ENCODE measurements at regions not wholly inside any gene's neighbourhood (a gene's known extent, or its start where the extent isn't known, plus 50 kb on each side); places are given as distances from the start of the nearest gene placed in this dataset.
"Not testable (repeated sequence)": the region's sequence is repeated elsewhere in the genome, so short reads cannot be mapped to it uniquely, and the experiment has no call there.

- no peak for DNase-seq
Measured at GRCh38 chr6:121641158-121641557, 205.7 kb downstream of the GJA1 start.

- DNase-seq = no peak
Measured at GRCh38 chr6:121645100-121645745, 209.8 kb downstream of the GJA1 start.

- no peak for DNase-seq
Measured at GRCh38 chr6:121647905-121648304, 212.5 kb downstream of the GJA1 start.

- no peak for DNase-seq
Measured at GRCh38 chr6:121649951-121650350, 214.5 kb downstream of the GJA1 start.

GRCh38 chr6:121651420-121651819 lies 216.0 kb downstream of the GJA1 start:
- DNase-seq = no peak

- no peak for DNase-seq
Measured at GRCh38 chr6:121652223-121652622, 216.8 kb downstream of the GJA1 start.

GRCh38 chr6:121652726-121653623 lies 217.5 kb downstream of the GJA1 start:
- DNase-seq = peak in 1 of 2 donors; percentile 21

GRCh38 chr6:121653624-121654008 lies 218.2 kb downstream of the GJA1 start:
- DNase-seq = no peak

GRCh38 chr6:121657972-121658371 lies 222.5 kb downstream of the GJA1 start:
- DNase-seq = no peak

- DNase-seq = no peak
Measured at GRCh38 chr6:121660277-121660676, 224.8 kb downstream of the GJA1 start.

GRCh38 chr6:121663292-121663810 lies 227.9 kb downstream of the GJA1 start:
- no peak for DNase-seq

- DNase-seq = no peak
Measured at GRCh38 chr6:121664158-121664557, 228.7 kb downstream of the GJA1 start.

GRCh38 chr6:121666814-121667213 lies 231.4 kb downstream of the GJA1 start:
- DNase-seq = no peak

- DNase-seq = no peak
Measured at GRCh38 chr6:121668259-121668658, 232.8 kb downstream of the GJA1 start.

- DNase-seq = no peak
Measured at GRCh38 chr6:121670511-121670910, 235.1 kb downstream of the GJA1 start.

- DNase-seq = no peak
Measured at GRCh38 chr6:121677571-121677970, 242.1 kb downstream of the GJA1 start.

- no peak for DNase-seq
Measured at GRCh38 chr6:121678245-121678644, 242.8 kb downstream of the GJA1 start.

- no peak for DNase-seq
Measured at GRCh38 chr6:121680058-121680457, 244.6 kb downstream of the GJA1 start.

GRCh38 chr6:121682666-121683065 lies 247.2 kb downstream of the GJA1 start:
- no peak for DNase-seq

GRCh38 chr6:121685806-121686205 lies 250.4 kb downstream of the GJA1 start:
- not testable (repeated sequence) for DNase-seq

GRCh38 chr6:121686611-121687023 lies 251.2 kb downstream of the GJA1 start:
- DNase-seq = no peak

GRCh38 chr6:121688974-121689373 lies 253.5 kb downstream of the GJA1 start:
- no peak for DNase-seq

GRCh38 chr6:121691126-121691551 lies 255.7 kb downstream of the GJA1 start:
- no peak for DNase-seq

Data from right lung (tissue), 2 donors.